Panc1 (cell line): ENCODE measurements at regions not wholly inside any gene's neighbourhood (a gene's known extent, or its start where the extent isn't known, plus 50 kb on each side); places are given as distances from the start of the nearest gene placed in this dataset.
"Not testable (repeated sequence)": the region's sequence is repeated elsewhere in the genome, so short reads cannot be mapped to it uniquely, and the experiment has no call there.

ENCODE experiments used
- ATAC-seq: fragments of 200-7000 bp; cut with Tn5 transposase; 2 replicates; pipeline ENCODE4 v1.9.1; 2020; ENCODE audit warnings: mild to moderate bottlenecking, moderate library complexity
- BruUV-seq: library from RNA; stranded (reverse); fragments of 400-500 nt; replicated peaks from 2 replicates; lab custom pipeline; 2021; lab: Mats Ljungman, UMichigan
- CTCF ChIA-PET: fragments of 300-600 bp; sonication (Branson Sonifier 250); formaldehyde crosslinking; loops from one replicate; lab custom pipeline; 2022; ENCODE audit warnings: antibody characterized with exemption; lab: Charles Lee
- POLR2A ChIA-PET: fragments of 300-600 bp; sonication (Branson Sonifier 250); formaldehyde crosslinking; loops from one replicate; lab custom pipeline; 2022; ENCODE audit warnings: antibody characterized with exemption; lab: Charles Lee
- DNase-seq: peaks from one replicate; pipeline ENCODE4 v3.0.0-alpha.2; 2010; ENCODE audit warnings: low read depth, low spot score
- H3K27ac ChIP-seq: 2 replicates; pipeline ENCODE4 v1.5.1; 2011; ENCODE audit warnings: mild to moderate bottlenecking, low read length, inconsistent platforms
- H3K27me3 ChIP-seq: fragments of 200-500 bp; sonication (Bioruptor generic); 2 replicates; pipeline ENCODE4 v1.6.0; 2014; ENCODE audit warnings: low read length, inconsistent platforms; ENCODE audit not compliant: control insufficient read depth, insufficient read depth
- H3K36me3 ChIP-seq: fragments of 200-500 bp; sonication (Bioruptor generic); 2 replicates; pipeline ENCODE4 v1.5.1; 2014; ENCODE audit warnings: inconsistent platforms, mild to moderate bottlenecking, low read length, moderate library complexity; ENCODE audit not compliant: control insufficient read depth, insufficient read depth
- H3K4me1 ChIP-seq: 2 replicates; pipeline ENCODE4 v1.5.1; 2011; ENCODE audit warnings: inconsistent platforms, mild to moderate bottlenecking, low read length, moderate library complexity; ENCODE audit not compliant: control insufficient read depth, insufficient read depth
- H3K4me3 ChIP-seq, 2 experiments: 2 replicates each; pipeline ENCODE4 v1.5.1; 2011 to 2012; ENCODE audit warnings: low read depth in 2 of 2, low read length in 2 of 2, mild to moderate bottlenecking in 2 of 2, inconsistent platforms in 1 of 2, moderate library complexity in 1 of 2
- H3K9me3 ChIP-seq: fragments of 200-500 bp; sonication (Bioruptor generic); 2 replicates; pipeline ENCODE4 v1.5.1; 2014; ENCODE audit warnings: low read depth, mild to moderate bottlenecking, inconsistent platforms, low read length, moderate library complexity; ENCODE audit not compliant: control insufficient read depth, insufficient read depth
- CTCF ChIP-seq: fragments of 450-650 bp; IDR thresholded peaks from 2 replicates; pipeline ENCODE4 v1.5.1; 2017; ENCODE audit warnings: mild to moderate bottlenecking
- POLR2AphosphoS5 ChIP-seq: IDR thresholded peaks from 2 replicates; pipeline ENCODE4 v1.6.1; 2012; ENCODE audit warnings: mild to moderate bottlenecking, low read depth, low read length, moderate library complexity
- REST ChIP-seq, 2 experiments: IDR thresholded peaks; 2 replicates each; pipeline ENCODE4 v1.6.1; 2011 to 2012; ENCODE audit warnings: low read depth in 2 of 2, control low read depth in 1 of 2, low read length in 1 of 2, mild to moderate bottlenecking in 1 of 2, moderate library complexity in 1 of 2; ENCODE audit not compliant: insufficient read depth in 1 of 2
- SIN3A ChIP-seq: IDR thresholded peaks from 2 replicates; pipeline ENCODE4 v1.6.1; 2012; ENCODE audit warnings: low read depth, mild to moderate bottlenecking, low read length, moderate library complexity, borderline replicate concordance; ENCODE audit not compliant: insufficient read depth
- TCF7L2 ChIP-seq: IDR thresholded peaks from 2 replicates; pipeline ENCODE4 v1.6.1; 2011; ENCODE audit warnings: mild to moderate bottlenecking, low read depth, low read length, inconsistent platforms
- in situ Hi-C: cut with HindIII; loops from 2 replicates; pipeline ENCODE4 v1.10.0; 2016; ENCODE audit warnings: low sequenced_read_pairs, low pct_unique_long_range_greater_than_20kb
- intact Hi-C: fragments of 100-400 bp; cut with micrococcal nuclease; formaldehyde crosslinking; loops from one replicate; pipeline ENCODE4 v1.10.0; 2022; ENCODE audit not compliant: unreplicated experiment

- CTCF ChIA-PET, result no interaction called here
- DNase-seq, result no peak
- Histone ChIP-seq H3K27me3 (no peaks in the 10 kb centered on the region), H3K4me1 (no peaks in the 10 kb centered on the region), H3K9me3 (no peaks in the 10 kb centered on the region), H3K36me3 (no peaks in the 10 kb centered on the region), H3K4me3 (no peak overlapping the region), H3K27ac (no peak overlapping the region)
- TF ChIP-seq TCF7L2 (no peak), SIN3A (no peak), POLR2AphosphoS5 (no peak), CTCF (no peak), REST (IDR thresholded peaks at IDR 0.05; ENCODE audit: insufficient read depth in 1 of 2, low read depth in 2 of 2, low read length in 1 of 2) (no peak)
- intact Hi-C loops (no loop called here), in situ Hi-C loops (no loop called here)
- POLR2A ChIA-PET, result no interaction called here
- no peak for ATAC-seq
- BruUV-seq, result no TSS peak
Measured at GRCh38 chr18:67385455-67385854, 131.1 kb downstream of the DSEL start.

DNA sequence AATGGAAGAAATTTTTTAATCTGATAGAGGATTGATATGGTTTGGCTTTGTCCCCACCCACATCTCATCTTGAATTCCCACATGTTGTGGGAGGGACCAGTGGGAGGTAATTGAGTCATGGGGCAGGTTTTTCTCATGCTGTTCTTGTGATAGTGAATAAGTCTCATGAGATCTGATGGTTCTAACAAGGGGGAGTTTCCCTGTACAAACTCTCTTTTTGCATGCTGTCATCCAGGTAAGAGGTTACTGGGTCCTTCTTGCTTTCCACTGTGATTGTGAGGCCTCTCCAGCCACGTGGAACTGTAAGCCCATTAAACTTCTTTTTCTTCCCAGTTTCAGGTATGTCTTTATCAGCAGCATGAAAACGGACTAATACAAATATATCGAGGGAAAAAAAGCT, 132.5 kb downstream of the DSEL start:
- CTCF ChIA-PET, H3K27ac ChIP-seq, BruUV-seq, H3K27me3 ChIP-seq, in situ Hi-C loops, ATAC-seq, intact Hi-C loops, H3K4me1 ChIP-seq, DNase-seq, H3K4me3 ChIP-seq, POLR2A ChIA-PET, H3K9me3 ChIP-seq, H3K36me3 ChIP-seq: not testable (repeated sequence)

DNA sequence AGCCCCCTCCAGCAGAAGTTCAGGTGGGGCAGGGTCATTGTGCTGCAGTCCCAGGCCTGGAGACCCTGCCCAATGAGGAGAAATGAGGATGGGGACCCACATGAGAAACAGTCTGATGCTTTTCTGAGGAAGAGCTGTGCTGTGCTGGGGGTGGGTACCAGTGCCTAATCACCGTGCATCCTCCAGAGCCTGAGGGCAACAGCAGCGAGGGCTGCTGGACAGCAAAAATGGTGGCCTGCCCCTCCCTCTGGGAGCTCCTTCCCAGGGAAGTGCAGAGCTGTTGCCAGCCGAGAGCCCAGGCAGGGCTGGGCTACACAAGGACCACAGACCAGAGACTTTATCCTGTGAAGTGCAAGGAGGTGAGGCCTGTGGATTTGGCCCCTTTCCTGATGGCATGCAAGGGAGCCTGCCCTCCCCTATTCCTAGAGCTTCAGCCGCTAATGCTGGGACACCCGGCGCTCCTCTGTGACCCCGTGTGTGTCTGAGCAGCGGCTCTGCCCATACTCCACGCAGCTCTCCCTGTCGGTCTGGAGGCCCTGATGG, 134.8 kb downstream of the DSEL start:
- no TSS peak for BruUV-seq
- ChIA-PET CTCF (no interaction called here), POLR2A (no interaction called here)
- Histone ChIP-seq H3K9me3 (no peaks in the 10 kb centered on the region), H3K27ac (no peak overlapping the region), H3K27me3 (no peaks in the 10 kb centered on the region), H3K4me1 (no peaks in the 10 kb centered on the region), H3K4me3 (no peak overlapping the region), H3K36me3 (no peaks in the 10 kb centered on the region)
- in situ Hi-C loops (no loop called here), intact Hi-C loops (no loop called here)
- DNase-seq (no peak), ATAC-seq (no peak)
- TF ChIP-seq CTCF (no peak), POLR2AphosphoS5 (no peak), SIN3A (no peak), REST (IDR thresholded peaks at IDR 0.05; ENCODE audit: insufficient read depth in 1 of 2, low read depth in 2 of 2, low read length in 1 of 2) (no peak), TCF7L2 (no peak)
